Fibroblast of skin of scalp (primary cell): ENCODE measurements at regions not wholly inside any gene's neighbourhood (a gene's known extent, or its start where the extent isn't known, plus 50 kb on each side); places are given as distances from the start of the nearest gene placed in this dataset.
"Not testable (repeated sequence)": the region's sequence is repeated elsewhere in the genome, so short reads cannot be mapped to it uniquely, and the experiment has no call there.

Experiments used
- DNase-seq: peaks from one replicate; pipeline ENCODE4 v3.0.0-alpha.2; 2013

GRCh38 chr6:169406804-169407203 is 153.2 kb upstream of the THBS2 start:
- no peak for DNase-seq

GRCh38 chr6:169406034-169406433 is 152.4 kb upstream of the THBS2 start:
- DNase-seq = no peak

GRCh38 chr6:169404828-169405227 is 151.2 kb upstream of the THBS2 start:
- no peak for DNase-seq

- no peak for DNase-seq
Observed at GRCh38 chr6:169398342-169399105, 144.9 kb upstream of the THBS2 start.

- DNase-seq = no peak
Observed at GRCh38 chr6:169397684-169398083, 144.0 kb upstream of the THBS2 start.

- DNase-seq = no peak
Observed at GRCh38 chr6:169396554-169397163, 143.0 kb upstream of the THBS2 start.

GRCh38 chr6:169396009-169396539 is 142.4 kb upstream of the THBS2 start:
- not testable (repeated sequence) for DNase-seq

- DNase-seq = no peak
Observed at GRCh38 chr6:169395080-169395805, 141.6 kb upstream of the THBS2 start.

- DNase-seq = no peak
Observed at GRCh38 chr6:169393753-169394152, 140.1 kb upstream of the THBS2 start.

GRCh38 chr6:169391473-169392071 is 137.9 kb upstream of the THBS2 start:
- DNase-seq = no peak

GRCh38 chr6:169388395-169389166 is 134.9 kb upstream of the THBS2 start:
- DNase-seq = peak; percentile 45

GRCh38 chr6:169387809-169388383 is 134.2 kb upstream of the THBS2 start:
- DNase-seq = no peak

GRCh38 chr6:169386411-169387057 is 132.9 kb upstream of the THBS2 start:
- peak; percentile 95 for DNase-seq

GRCh38 chr6:169385237-169385880 is 131.7 kb upstream of the THBS2 start:
- no peak for DNase-seq

- DNase-seq = no peak
Observed at GRCh38 chr6:169384291-169384690, 130.6 kb upstream of the THBS2 start.

GRCh38 chr6:169383265-169383664 is 129.6 kb upstream of the THBS2 start:
- no peak for DNase-seq

GRCh38 chr6:169382735-169383134 is 129.1 kb upstream of the THBS2 start:
- no peak for DNase-seq

- DNase-seq = no peak
Observed at GRCh38 chr6:169381988-169382387, 128.3 kb upstream of the THBS2 start.

GRCh38 chr6:169380493-169380892 is 126.8 kb upstream of the THBS2 start:
- no peak for DNase-seq

GRCh38 chr6:169379495-169380070 is 125.9 kb upstream of the THBS2 start:
- DNase-seq = no peak
